Thyroid gland (tissue), 4 donors: ENCODE measurements at regions not wholly inside any gene's neighbourhood (a gene's known extent, or its start where the extent isn't known, plus 50 kb on each side); places are given as distances from the start of the nearest gene placed in this dataset.

ENCODE experiments used
- POLR2A ChIP-seq, 2 donors: fragments of 450-650 bp; IDR thresholded peaks; one replicate each; pipeline ENCODE4 v1.6.1; 2017; ENCODE audit warnings: antibody characterized with exemption in 2 of 2, mild to moderate bottlenecking in 2 of 2, moderate library complexity in 1 of 2
- TF ChIP-seq, protein P1 (sequence below), 6 experiments: fragments of 200-600 bp in 3 of 6; fragments of 450-650 bp in 3 of 6; sonication (generic) in 3 of 6; IDR thresholded peaks; one replicate each; pipeline ENCODE4 v1.5.1; 2016 to 2019; ENCODE audit warnings: antibody characterized with exemption in 6 of 6, mild to moderate bottlenecking in 2 of 6, inconsistent platforms in 1 of 6, moderate library complexity in 1 of 6

DNA sequence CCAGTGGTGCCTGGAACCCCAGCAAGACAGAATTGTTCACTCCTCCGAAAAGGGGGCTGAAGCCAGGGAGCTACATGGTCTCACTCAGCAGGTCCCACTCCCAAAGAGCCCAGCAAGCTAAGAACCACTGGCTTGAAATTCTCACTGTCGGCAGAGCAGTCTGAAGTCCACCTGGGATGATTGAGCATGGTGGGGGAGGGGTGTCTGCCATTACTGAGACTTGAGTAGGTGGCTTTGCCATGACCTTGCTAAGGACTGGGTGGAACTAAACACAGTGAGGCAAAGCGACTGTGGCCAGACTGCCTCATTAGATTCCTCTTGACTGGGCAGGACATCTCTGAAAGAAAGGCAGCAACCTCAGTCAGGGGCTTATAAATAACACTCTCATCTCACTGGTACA lies 122.6 kb upstream of the ZC4H2 start:
- TF ChIP-seq, protein P1, sequence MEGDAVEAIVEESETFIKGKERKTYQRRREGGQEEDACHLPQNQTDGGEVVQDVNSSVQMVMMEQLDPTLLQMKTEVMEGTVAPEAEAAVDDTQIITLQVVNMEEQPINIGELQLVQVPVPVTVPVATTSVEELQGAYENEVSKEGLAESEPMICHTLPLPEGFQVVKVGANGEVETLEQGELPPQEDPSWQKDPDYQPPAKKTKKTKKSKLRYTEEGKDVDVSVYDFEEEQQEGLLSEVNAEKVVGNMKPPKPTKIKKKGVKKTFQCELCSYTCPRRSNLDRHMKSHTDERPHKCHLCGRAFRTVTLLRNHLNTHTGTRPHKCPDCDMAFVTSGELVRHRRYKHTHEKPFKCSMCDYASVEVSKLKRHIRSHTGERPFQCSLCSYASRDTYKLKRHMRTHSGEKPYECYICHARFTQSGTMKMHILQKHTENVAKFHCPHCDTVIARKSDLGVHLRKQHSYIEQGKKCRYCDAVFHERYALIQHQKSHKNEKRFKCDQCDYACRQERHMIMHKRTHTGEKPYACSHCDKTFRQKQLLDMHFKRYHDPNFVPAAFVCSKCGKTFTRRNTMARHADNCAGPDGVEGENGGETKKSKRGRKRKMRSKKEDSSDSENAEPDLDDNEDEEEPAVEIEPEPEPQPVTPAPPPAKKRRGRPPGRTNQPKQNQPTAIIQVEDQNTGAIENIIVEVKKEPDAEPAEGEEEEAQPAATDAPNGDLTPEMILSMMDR (IDR thresholded peaks at IDR 0.05), result no peak
- no peak for TF ChIP-seq POLR2A (IDR thresholded peaks at IDR 0.05)
